ENCODE measurements at regions not wholly inside any gene's neighbourhood (a gene's known extent, or its start where the extent isn't known, plus 50 kb on each side); places are given as distances from the start of the nearest gene placed in this dataset.
A peak's percentile ranks its signal among the peaks of the same experiment; 100 is the strongest.

DNA sequence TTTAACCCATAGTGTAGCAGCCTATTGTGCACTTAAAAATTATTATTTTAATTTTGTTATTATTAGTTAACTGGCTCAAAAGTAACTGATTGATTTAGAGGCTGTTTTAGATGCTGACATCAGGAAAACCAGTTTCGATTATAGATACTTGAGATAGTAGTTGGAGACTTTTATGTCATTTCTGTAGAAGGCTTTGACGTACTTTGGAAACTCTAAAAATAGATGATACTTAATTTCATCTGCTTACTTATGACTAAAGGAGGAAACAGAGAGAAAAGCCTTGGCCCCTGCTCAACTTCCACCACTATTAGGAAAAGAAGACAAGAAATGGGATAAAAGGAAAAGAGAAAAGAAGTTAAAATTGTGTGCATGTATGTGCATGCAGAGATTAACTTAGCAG is 219.3 kb upstream of the HMGA2 start:
- Histone ChIP-seq H3K9me1 (replicated peaks; ENCODE audit: control insufficient read depth, extremely low read depth, insufficient read depth, low read length) (no peaks in the 10 kb centered on the region), H3K4me2 (ENCODE audit: insufficient read depth, low read length) (peak overlapping the region; percentile 89), H3K9me3 (replicated peaks; ENCODE audit: control insufficient read depth, insufficient read depth, low read length) (no peaks in the 10 kb centered on the region), H3K4me1 (ENCODE audit: control insufficient read depth, extremely low read depth, insufficient read depth, low read length) (peaks cover 68% of the 10 kb centered on the region), H3K79me2 (ENCODE audit: control insufficient read depth, insufficient read depth, low read length) (peaks cover 14% of the 10 kb centered on the region), H3K36me3 (ENCODE audit: control insufficient read depth in 2 of 2, extremely low read depth in 1 of 2, insufficient read depth in 2 of 2, low read length in 2 of 2) (no peaks in the 10 kb centered on the region), H4K20me1 (replicated peaks; ENCODE audit: control insufficient read depth, extremely low read depth, insufficient read depth, low read length) (no peaks in the 10 kb centered on the region), H3K27me3 (ENCODE audit: control insufficient read depth in 2 of 2, insufficient read depth in 2 of 2, low read length in 2 of 2) (no peaks in the 10 kb centered on the region), H3K4me3 (replicated peaks in 1 of 3; ENCODE audit: insufficient read depth in 1 of 3, low read depth in 1 of 3, low read length in 3 of 3) (no peak overlapping the region), H3K9ac (replicated peaks; ENCODE audit: extremely low read depth, insufficient read depth, low read length) (peak overlapping the region; percentile 88), H3K27ac (ENCODE audit: insufficient read depth, low read depth, low read length) (peak overlapping the region; percentile 95), H2AFZ (ENCODE audit: low read depth, low read length) (peak overlapping the region; percentile 9)
- TF ChIP-seq, protein P1, sequence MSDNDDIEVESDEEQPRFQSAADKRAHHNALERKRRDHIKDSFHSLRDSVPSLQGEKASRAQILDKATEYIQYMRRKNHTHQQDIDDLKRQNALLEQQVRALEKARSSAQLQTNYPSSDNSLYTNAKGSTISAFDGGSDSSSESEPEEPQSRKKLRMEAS (IDR thresholded peaks at IDR 0.05; ENCODE audit: insufficient read depth, insufficient read length): no peak
- TF ChIP-seq EZH2 (IDR thresholded peaks at IDR 0.05; ENCODE audit: borderline replicate concordance, low read depth, low read length, severe bottlenecking) (no peak), MYC (IDR thresholded peaks at IDR 0.05; ENCODE audit: low read depth, low read length) (no peak), JUN (IDR thresholded peaks at IDR 0.05; ENCODE audit: borderline replicate concordance, insufficient read depth, insufficient read length, low read depth) (no peak), POLR2AphosphoS5 (IDR thresholded peaks at IDR 0.05; ENCODE audit: insufficient read depth, low read depth, low read length) (no peak), POLR2A (IDR thresholded peaks at IDR 0.05; ENCODE audit: low read depth, low read length) (no peak)
- CTCF ChIA-PET: interaction anchor here (0.6 kb wide), 1 partner anchor 44 kb away, joined by 3 read pairs; no protein-coding TSS in a partner anchor
- no peak for FAIRE-seq
- intact Hi-C loops (cut with micrococcal nuclease) (no loop called here), dilution Hi-C loops (cut with MboI; ENCODE audit: extremely low pct_ligation_motif_present, low sequenced_read_pairs) (no loop called here)
- POLR2A ChIA-PET: no interaction called here
- DNase-seq (ENCODE audit: low read depth, low spot score): peak; percentile 44
- no TSS peak for BruUV-seq (replicated peaks)

DNA sequence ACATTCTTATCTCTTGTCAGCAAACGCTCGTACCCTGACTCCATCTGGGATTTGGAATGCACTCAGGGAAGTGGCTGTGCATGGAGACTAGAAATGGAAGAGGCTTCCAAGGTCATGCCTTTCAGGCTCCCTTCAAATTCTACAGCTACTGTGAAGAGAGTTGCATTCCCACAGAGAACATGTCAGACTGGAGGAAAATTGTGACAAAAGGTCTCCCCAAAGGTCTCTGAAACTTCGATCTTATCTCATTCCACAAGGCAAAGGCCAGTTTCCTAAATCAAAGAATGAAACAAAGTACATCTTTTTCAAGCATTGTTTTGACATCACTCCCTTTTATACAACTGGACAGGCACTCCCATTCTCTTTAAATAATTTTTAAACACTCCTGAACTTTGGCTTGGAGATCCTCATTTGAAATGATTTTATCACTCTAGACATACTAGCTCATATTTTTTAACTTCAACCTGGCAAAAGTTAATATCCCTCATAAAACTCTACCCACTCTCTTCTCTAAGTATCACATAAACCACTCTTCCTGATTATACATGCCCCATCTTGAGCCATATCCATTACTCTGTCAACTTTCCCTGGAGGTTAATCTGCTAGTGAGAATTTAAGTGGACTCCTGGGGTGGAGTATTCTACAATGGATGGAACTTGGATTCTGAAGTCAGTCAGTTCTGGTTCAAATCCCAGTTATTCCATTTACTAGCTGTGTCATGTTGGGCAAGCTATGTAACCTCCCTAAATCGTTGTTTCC is 218.1 kb upstream of the HMGA2 start:
- TF ChIP-seq, protein P1 (IDR thresholded peaks at IDR 0.05; ENCODE audit: insufficient read depth, insufficient read length): no peak
- TF ChIP-seq GATA2 (IDR thresholded peaks at IDR 0.05; ENCODE audit: insufficient read depth, insufficient read length, low read depth, low read length) (no peak), POLR2A (IDR thresholded peaks at IDR 0.05; ENCODE audit: low read depth, low read length) (no peak), MYC (IDR thresholded peaks at IDR 0.05; ENCODE audit: low read depth, low read length) (no peak), EZH2 (IDR thresholded peaks at IDR 0.05; ENCODE audit: borderline replicate concordance, low read depth, low read length, severe bottlenecking) (no peak), JUN (IDR thresholded peaks at IDR 0.05; ENCODE audit: borderline replicate concordance, insufficient read depth, insufficient read length, low read depth) (no peak)
- TF ChIP-seq, protein P2, sequence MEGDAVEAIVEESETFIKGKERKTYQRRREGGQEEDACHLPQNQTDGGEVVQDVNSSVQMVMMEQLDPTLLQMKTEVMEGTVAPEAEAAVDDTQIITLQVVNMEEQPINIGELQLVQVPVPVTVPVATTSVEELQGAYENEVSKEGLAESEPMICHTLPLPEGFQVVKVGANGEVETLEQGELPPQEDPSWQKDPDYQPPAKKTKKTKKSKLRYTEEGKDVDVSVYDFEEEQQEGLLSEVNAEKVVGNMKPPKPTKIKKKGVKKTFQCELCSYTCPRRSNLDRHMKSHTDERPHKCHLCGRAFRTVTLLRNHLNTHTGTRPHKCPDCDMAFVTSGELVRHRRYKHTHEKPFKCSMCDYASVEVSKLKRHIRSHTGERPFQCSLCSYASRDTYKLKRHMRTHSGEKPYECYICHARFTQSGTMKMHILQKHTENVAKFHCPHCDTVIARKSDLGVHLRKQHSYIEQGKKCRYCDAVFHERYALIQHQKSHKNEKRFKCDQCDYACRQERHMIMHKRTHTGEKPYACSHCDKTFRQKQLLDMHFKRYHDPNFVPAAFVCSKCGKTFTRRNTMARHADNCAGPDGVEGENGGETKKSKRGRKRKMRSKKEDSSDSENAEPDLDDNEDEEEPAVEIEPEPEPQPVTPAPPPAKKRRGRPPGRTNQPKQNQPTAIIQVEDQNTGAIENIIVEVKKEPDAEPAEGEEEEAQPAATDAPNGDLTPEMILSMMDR (IDR thresholded peaks at IDR 0.05; ENCODE audit: extremely low read depth in 1 of 2, insufficient read depth in 1 of 2, low read depth in 1 of 2, low read length in 2 of 2): no peak
- Histone ChIP-seq H3K27me3 (ENCODE audit: control insufficient read depth in 2 of 2, insufficient read depth in 2 of 2, low read length in 2 of 2) (no peaks in the 10 kb centered on the region), H2AFZ (ENCODE audit: low read depth, low read length) (no peak overlapping the region), H3K27ac (ENCODE audit: insufficient read depth, low read depth, low read length) (peak overlapping the region; percentile 95), H3K36me3 (ENCODE audit: control insufficient read depth in 2 of 2, extremely low read depth in 1 of 2, insufficient read depth in 2 of 2, low read length in 2 of 2) (no peaks in the 10 kb centered on the region), H3K79me2 (ENCODE audit: control insufficient read depth, insufficient read depth, low read length) (peaks cover 14% of the 10 kb centered on the region), H3K4me1 (ENCODE audit: control insufficient read depth, extremely low read depth, insufficient read depth, low read length) (peaks cover 70% of the 10 kb centered on the region), H3K4me3 (replicated peaks in 1 of 3; ENCODE audit: insufficient read depth in 1 of 3, low read depth in 1 of 3, low read length in 3 of 3) (no peak overlapping the region), H4K20me1 (replicated peaks; ENCODE audit: control insufficient read depth, extremely low read depth, insufficient read depth, low read length) (no peaks in the 10 kb centered on the region), H3K9me3 (replicated peaks; ENCODE audit: control insufficient read depth, insufficient read depth, low read length) (no peaks in the 10 kb centered on the region), H3K4me2 (ENCODE audit: insufficient read depth, low read length) (no peak overlapping the region), H3K9me1 (replicated peaks; ENCODE audit: control insufficient read depth, extremely low read depth, insufficient read depth, low read length) (no peaks in the 10 kb centered on the region), H3K9ac (replicated peaks; ENCODE audit: extremely low read depth, insufficient read depth, low read length) (no peak overlapping the region)
- POLR2A ChIA-PET: no interaction called here
- CTCF ChIA-PET: interaction anchor here (0.9 kb wide), 1 partner anchor 49 kb away, joined by 4 read pairs; no protein-coding TSS in a partner anchor
- DNase-seq (ENCODE audit: low read depth, low spot score): no peak
- dilution Hi-C loops (cut with MboI; ENCODE audit: extremely low pct_ligation_motif_present, low sequenced_read_pairs): no loop called here
- FAIRE-seq: no peak
- BruUV-seq (replicated peaks): no TSS peak
- intact Hi-C loops (cut with micrococcal nuclease): no loop called here
